ENCODE measurements at regions not wholly inside any gene's neighbourhood (a gene's known extent, or its start where the extent isn't known, plus 50 kb on each side); places are given as distances from the start of the nearest gene placed in this dataset.

DNA sequence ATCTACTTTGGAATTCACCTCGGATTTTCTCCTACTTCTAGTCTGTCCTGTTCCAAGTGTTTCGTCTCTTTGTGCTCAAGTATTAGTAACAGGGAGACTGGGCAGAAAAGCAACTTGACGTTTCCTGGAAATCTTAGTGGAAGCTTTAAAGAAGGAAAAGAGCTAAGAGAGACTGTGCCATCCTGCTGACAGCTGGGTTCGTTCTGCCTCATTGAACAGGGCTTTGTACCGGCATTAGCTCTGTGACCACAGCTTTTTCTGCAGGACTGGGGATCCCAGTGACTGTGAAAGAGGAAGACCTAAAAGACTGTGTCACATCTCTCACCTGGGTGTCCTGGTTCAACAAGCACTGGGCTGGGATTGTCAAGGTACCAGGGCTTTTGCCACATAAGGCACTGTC lies 70.8 kb upstream of the CDCA7L start:
- no peak for TF ChIP-seq REST (IDR thresholded peaks at IDR 0.05; ENCODE audit: insufficient replicate concordance, low read depth)
- TF ChIP-seq SPI1 (IDR thresholded peaks at IDR 0.05; ENCODE audit: borderline replicate concordance, low read depth), result no peak
- TF ChIP-seq GABPA (IDR thresholded peaks at IDR 0.05; ENCODE audit: low read depth), result no peak
- TF ChIP-seq CTCF (IDR thresholded peaks at IDR 0.05; ENCODE audit: insufficient read depth, low read length), result no peak
- Histone ChIP-seq H3K27me3 (ENCODE audit: insufficient read depth, poor library complexity, severe bottlenecking) (no peaks in the 10 kb centered on the region), H3K27ac (replicated peaks) (no peak overlapping the region), H3K4me3 (replicated peaks; ENCODE audit: insufficient read depth, low read length) (no peak overlapping the region)
- no peak for DNase-seq (ENCODE audit: low read depth in 1 of 2, low spot score in 1 of 2)

DNA sequence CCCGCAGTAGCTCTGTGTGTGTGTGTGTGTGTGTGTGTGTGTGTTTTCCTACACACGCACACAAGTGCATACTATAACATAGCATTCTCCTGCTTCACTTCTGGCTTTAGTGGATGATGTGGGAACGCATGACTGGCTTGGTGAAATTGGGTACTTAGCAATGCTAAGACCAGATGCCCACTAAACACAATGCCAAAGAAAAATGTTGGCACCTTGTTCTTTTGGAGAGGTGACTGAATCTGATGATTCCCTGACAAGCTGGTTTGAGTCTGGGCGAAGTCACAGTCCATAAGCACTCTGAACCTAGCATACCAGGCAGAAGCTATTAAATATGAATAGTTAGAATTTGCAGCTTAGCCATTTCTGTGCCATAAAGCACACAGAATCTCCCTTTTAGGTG lies 68.0 kb upstream of the CDCA7L start:
- no peak overlapping the region for H3K4me3 ChIP-seq (replicated peaks; ENCODE audit: insufficient read depth, low read length)
- H3K27ac ChIP-seq (replicated peaks), result no peak overlapping the region
- no peak for DNase-seq (ENCODE audit: low read depth in 1 of 2, low spot score in 1 of 2)
- H3K27me3 ChIP-seq (ENCODE audit: insufficient read depth, poor library complexity, severe bottlenecking), result no peaks in the 10 kb centered on the region
- no peak for TF ChIP-seq CTCF (IDR thresholded peaks at IDR 0.05; ENCODE audit: insufficient read depth, low read length)
- no peak for TF ChIP-seq REST (IDR thresholded peaks at IDR 0.05; ENCODE audit: insufficient replicate concordance, low read depth)
- no peak for TF ChIP-seq GABPA (IDR thresholded peaks at IDR 0.05; ENCODE audit: low read depth)
- TF ChIP-seq POLR2AphosphoS5 (IDR thresholded peaks at IDR 0.05; ENCODE audit: low read depth), result no peak
- TF ChIP-seq SPI1 (IDR thresholded peaks at IDR 0.05; ENCODE audit: borderline replicate concordance, low read depth), result no peak

DNA sequence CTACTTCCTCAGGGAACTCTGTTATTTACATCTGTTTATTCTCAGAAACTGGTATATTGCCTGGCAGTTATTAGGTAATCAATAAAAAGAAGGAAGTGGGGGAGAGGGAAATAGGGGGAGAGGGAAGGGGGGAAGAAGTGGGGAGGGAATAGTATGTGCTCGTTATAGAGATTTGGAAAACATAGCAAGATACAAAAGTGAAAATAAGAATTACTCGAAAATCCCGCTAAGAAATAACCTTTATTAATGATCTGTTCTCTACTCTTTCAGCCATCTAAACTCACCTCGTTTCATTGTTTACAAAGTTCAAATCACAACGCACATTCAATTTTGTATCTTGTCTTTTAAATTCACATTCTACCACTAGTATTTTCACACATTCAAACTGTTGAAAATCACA lies 63.0 kb upstream of the CDCA7L start:
- DNase-seq (ENCODE audit: low read depth in 1 of 2, low spot score in 1 of 2), result no peak
- H3K4me3 ChIP-seq (replicated peaks; ENCODE audit: insufficient read depth, low read length), result no peak overlapping the region
- no peak overlapping the region for H3K27ac ChIP-seq (replicated peaks)
- H3K27me3 ChIP-seq (ENCODE audit: insufficient read depth, poor library complexity, severe bottlenecking), result no peaks in the 10 kb centered on the region
- TF ChIP-seq REST (IDR thresholded peaks at IDR 0.05; ENCODE audit: insufficient replicate concordance, low read depth) (no peak), SPI1 (IDR thresholded peaks at IDR 0.05; ENCODE audit: borderline replicate concordance, low read depth) (no peak), POLR2AphosphoS5 (IDR thresholded peaks at IDR 0.05; ENCODE audit: low read depth) (no peak), GABPA (IDR thresholded peaks at IDR 0.05; ENCODE audit: low read depth) (no peak), CTCF (IDR thresholded peaks at IDR 0.05; ENCODE audit: insufficient read depth, low read length) (no peak)

Data from HL-60 (cell line).